ENCODE measurements at regions not wholly inside any gene's neighbourhood (a gene's known extent, or its start where the extent isn't known, plus 50 kb on each side); places are given as distances from the start of the nearest gene placed in this dataset.

- peak; percentile 58 for DNase-seq
- Histone ChIP-seq H3K9me3 (replicated peaks; ENCODE audit: control insufficient read depth, low read depth, low read length) (no peaks in the 10 kb centered on the region), H3K27me3 (ENCODE audit: control insufficient read depth, insufficient read depth, low read length) (no peaks in the 10 kb centered on the region), H3K4me1 (ENCODE audit: control insufficient read depth, insufficient read depth, low read length) (no peaks in the 10 kb centered on the region), H3K27ac (ENCODE audit: low read length) (no peak overlapping the region), H3K4me3 (ENCODE audit: low read length) (no peak overlapping the region), H3K36me3 (ENCODE audit: control insufficient read depth, insufficient read depth, low read length) (no peaks in the 10 kb centered on the region)
Observed at GRCh38 chr4:20474119-20474518, 222.4 kb downstream of the SLIT2 start.

GRCh38 chr4:20478412-20478811, 221.8 kb upstream of the PACRGL start:
- H3K36me3 ChIP-seq (ENCODE audit: control insufficient read depth, insufficient read depth, low read length): no peaks in the 10 kb centered on the region
- no peak overlapping the region for H3K27ac ChIP-seq (ENCODE audit: low read length)
- H3K4me1 ChIP-seq (ENCODE audit: control insufficient read depth, insufficient read depth, low read length): no peaks in the 10 kb centered on the region
- H3K4me3 ChIP-seq (ENCODE audit: low read length): no peak overlapping the region
- DNase-seq: no peak
- no peaks in the 10 kb centered on the region for H3K9me3 ChIP-seq (replicated peaks; ENCODE audit: control insufficient read depth, low read depth, low read length)
- H3K27me3 ChIP-seq (ENCODE audit: control insufficient read depth, insufficient read depth, low read length): no peaks in the 10 kb centered on the region
- WGBS (ENCODE audit: insufficient coverage): no CpG with 5 or more reads among the region's 1 CpG

GRCh38 chr4:20480165-20480947, 219.9 kb upstream of the PACRGL start:
- Histone ChIP-seq H3K9me3 (replicated peaks; ENCODE audit: control insufficient read depth, low read depth, low read length) (no peaks in the 10 kb centered on the region), H3K36me3 (ENCODE audit: control insufficient read depth, insufficient read depth, low read length) (no peaks in the 10 kb centered on the region), H3K4me3 (ENCODE audit: low read length) (no peak overlapping the region), H3K27me3 (ENCODE audit: control insufficient read depth, insufficient read depth, low read length) (no peaks in the 10 kb centered on the region), H3K27ac (ENCODE audit: low read length) (no peak overlapping the region), H3K4me1 (ENCODE audit: control insufficient read depth, insufficient read depth, low read length) (no peaks in the 10 kb centered on the region)
- no peak for DNase-seq
- WGBS (ENCODE audit: insufficient coverage): no CpG with 5 or more reads among the region's 7 CpGs

GRCh38 chr4:20483416-20483815, 216.8 kb upstream of the PACRGL start:
- Histone ChIP-seq H3K9me3 (replicated peaks; ENCODE audit: control insufficient read depth, low read depth, low read length) (no peaks in the 10 kb centered on the region), H3K27me3 (ENCODE audit: control insufficient read depth, insufficient read depth, low read length) (no peaks in the 10 kb centered on the region), H3K4me3 (ENCODE audit: low read length) (no peak overlapping the region), H3K27ac (ENCODE audit: low read length) (no peak overlapping the region), H3K4me1 (ENCODE audit: control insufficient read depth, insufficient read depth, low read length) (no peaks in the 10 kb centered on the region), H3K36me3 (ENCODE audit: control insufficient read depth, insufficient read depth, low read length) (no peaks in the 10 kb centered on the region)
- no peak for DNase-seq
- WGBS (ENCODE audit: insufficient coverage): no CpG with 5 or more reads among the region's 1 CpG

- H3K4me1 ChIP-seq (ENCODE audit: control insufficient read depth, insufficient read depth, low read length): no peaks in the 10 kb centered on the region
- no peaks in the 10 kb centered on the region for H3K9me3 ChIP-seq (replicated peaks; ENCODE audit: control insufficient read depth, low read depth, low read length)
- no peak overlapping the region for H3K4me3 ChIP-seq (ENCODE audit: low read length)
- no peak overlapping the region for H3K27ac ChIP-seq (ENCODE audit: low read length)
- no peak for DNase-seq
- no peaks in the 10 kb centered on the region for H3K36me3 ChIP-seq (ENCODE audit: control insufficient read depth, insufficient read depth, low read length)
- no CpG with 5 or more reads among the region's 1 CpG for WGBS (ENCODE audit: insufficient coverage)
- H3K27me3 ChIP-seq (ENCODE audit: control insufficient read depth, insufficient read depth, low read length): no peaks in the 10 kb centered on the region
Observed at GRCh38 chr4:20486433-20486832, 213.8 kb upstream of the PACRGL start.

- H3K27ac ChIP-seq (ENCODE audit: low read length): no peak overlapping the region
- no peaks in the 10 kb centered on the region for H3K36me3 ChIP-seq (ENCODE audit: control insufficient read depth, insufficient read depth, low read length)
- no peak overlapping the region for H3K4me3 ChIP-seq (ENCODE audit: low read length)
- WGBS (ENCODE audit: insufficient coverage): no CpG with 5 or more reads among the region's 4 CpGs
- no peaks in the 10 kb centered on the region for H3K9me3 ChIP-seq (replicated peaks; ENCODE audit: control insufficient read depth, low read depth, low read length)
- H3K27me3 ChIP-seq (ENCODE audit: control insufficient read depth, insufficient read depth, low read length): no peaks in the 10 kb centered on the region
- H3K4me1 ChIP-seq (ENCODE audit: control insufficient read depth, insufficient read depth, low read length): no peaks in the 10 kb centered on the region
- no peak for DNase-seq
Observed at GRCh38 chr4:20487446-20487845, 212.8 kb upstream of the PACRGL start.

- no CpG with 5 or more reads among the region's 1 CpG for WGBS (ENCODE audit: insufficient coverage)
- Histone ChIP-seq H3K27ac (ENCODE audit: low read length) (no peak overlapping the region), H3K36me3 (ENCODE audit: control insufficient read depth, insufficient read depth, low read length) (no peaks in the 10 kb centered on the region), H3K4me3 (ENCODE audit: low read length) (no peak overlapping the region), H3K4me1 (ENCODE audit: control insufficient read depth, insufficient read depth, low read length) (no peaks in the 10 kb centered on the region), H3K27me3 (ENCODE audit: control insufficient read depth, insufficient read depth, low read length) (no peaks in the 10 kb centered on the region), H3K9me3 (replicated peaks; ENCODE audit: control insufficient read depth, low read depth, low read length) (no peaks in the 10 kb centered on the region)
- DNase-seq: no peak
Observed at GRCh38 chr4:20487852-20488251, 212.4 kb upstream of the PACRGL start.

GRCh38 chr4:20490734-20491133, 209.5 kb upstream of the PACRGL start:
- peak; percentile 4 for DNase-seq
- no peaks in the 10 kb centered on the region for H3K27me3 ChIP-seq (ENCODE audit: control insufficient read depth, insufficient read depth, low read length)
- H3K4me3 ChIP-seq (ENCODE audit: low read length): no peak overlapping the region
- no peaks in the 10 kb centered on the region for H3K4me1 ChIP-seq (ENCODE audit: control insufficient read depth, insufficient read depth, low read length)
- no peaks in the 10 kb centered on the region for H3K36me3 ChIP-seq (ENCODE audit: control insufficient read depth, insufficient read depth, low read length)
- no peak overlapping the region for H3K27ac ChIP-seq (ENCODE audit: low read length)
- no peaks in the 10 kb centered on the region for H3K9me3 ChIP-seq (replicated peaks; ENCODE audit: control insufficient read depth, low read depth, low read length)
- WGBS (ENCODE audit: insufficient coverage): 60% methylated on average over 1 of the region's 3 CpGs

GRCh38 chr4:20493761-20494353, 206.4 kb upstream of the PACRGL start:
- no peak for DNase-seq
- H3K27ac ChIP-seq (ENCODE audit: low read length): no peak overlapping the region
- no peaks in the 10 kb centered on the region for H3K36me3 ChIP-seq (ENCODE audit: control insufficient read depth, insufficient read depth, low read length)
- no peaks in the 10 kb centered on the region for H3K27me3 ChIP-seq (ENCODE audit: control insufficient read depth, insufficient read depth, low read length)
- H3K9me3 ChIP-seq (replicated peaks; ENCODE audit: control insufficient read depth, low read depth, low read length): no peaks in the 10 kb centered on the region
- no peak overlapping the region for H3K4me3 ChIP-seq (ENCODE audit: low read length)
- WGBS (ENCODE audit: insufficient coverage): 92% methylated on average over 1 of the region's 1 CpG
- no peaks in the 10 kb centered on the region for H3K4me1 ChIP-seq (ENCODE audit: control insufficient read depth, insufficient read depth, low read length)

GRCh38 chr4:20496068-20496467, 204.2 kb upstream of the PACRGL start:
- no CpG with 5 or more reads among the region's 1 CpG for WGBS (ENCODE audit: insufficient coverage)
- H3K36me3 ChIP-seq (ENCODE audit: control insufficient read depth, insufficient read depth, low read length): no peaks in the 10 kb centered on the region

More at GRCh38 chr4:20496068-20496467, 204.2 kb upstream of the PACRGL start:
- Histone ChIP-seq H3K27ac (ENCODE audit: low read length) (no peak overlapping the region), H3K27me3 (ENCODE audit: control insufficient read depth, insufficient read depth, low read length) (no peaks in the 10 kb centered on the region), H3K4me1 (ENCODE audit: control insufficient read depth, insufficient read depth, low read length) (no peaks in the 10 kb centered on the region), H3K4me3 (ENCODE audit: low read length) (no peak overlapping the region), H3K9me3 (replicated peaks; ENCODE audit: control insufficient read depth, low read depth, low read length) (no peaks in the 10 kb centered on the region)
- DNase-seq: no peak

All from muscle of leg (tissue), 3 donors.